Smooth muscle cell (in vitro differentiated cells): ENCODE measurements at regions not wholly inside any gene's neighbourhood (a gene's known extent, or its start where the extent isn't known, plus 50 kb on each side); places are given as distances from the start of the nearest gene placed in this dataset.

Experiments
- DNase-seq: peaks from one replicate; lab custom pipeline; 2025; ENCODE audit not compliant: unreplicated experiment; lab: John Stamatoyannopoulos, UW
- H2AFZ ChIP-seq: fragments of 200-600 bp; sonication (generic); 2 replicates; pipeline ENCODE4 v1.6.0; 2016; ENCODE audit warnings: antibody characterized with exemption, low read depth, mild to moderate bottlenecking
- H3F3A ChIP-seq: fragments of 200-600 bp; sonication (generic); 2 replicates; pipeline ENCODE4 v1.6.0; 2017; ENCODE audit warnings: antibody characterized with exemption, low read depth
- H3K27ac ChIP-seq: fragments of 200-600 bp; sonication (generic); 2 replicates; pipeline ENCODE4 v1.5.1; 2016; ENCODE audit warnings: low read depth, mild to moderate bottlenecking
- H3K27me3 ChIP-seq: fragments of 200-600 bp; sonication (generic); 2 replicates; pipeline ENCODE4 v1.6.1; 2016; ENCODE audit warnings: low read depth, mild to moderate bottlenecking
- H3K36me3 ChIP-seq: fragments of 200-600 bp; sonication (generic); 2 replicates; pipeline ENCODE4 v1.5.1; 2016; ENCODE audit warnings: low read depth
- H3K4me1 ChIP-seq: fragments of 200-600 bp; sonication (generic); 2 replicates; pipeline ENCODE4 v1.5.1; 2016; ENCODE audit warnings: low read depth
- H3K4me2 ChIP-seq: fragments of 200-600 bp; sonication (generic); 2 replicates; pipeline ENCODE4 v1.6.0; 2016; ENCODE audit warnings: mild to moderate bottlenecking
- H3K4me3 ChIP-seq: fragments of 200-600 bp; sonication (generic); 2 replicates; pipeline ENCODE4 v1.5.1; 2016; ENCODE audit warnings: mild to moderate bottlenecking
- H3K79me2 ChIP-seq: fragments of 200-600 bp; sonication (generic); 2 replicates; pipeline ENCODE4 v1.6.0; 2016; ENCODE audit warnings: low read depth, mild to moderate bottlenecking
- H3K9ac ChIP-seq: fragments of 200-600 bp; sonication (generic); 2 replicates; pipeline ENCODE4 v1.6.0; 2016; ENCODE audit warnings: low read depth
- H3K9me3 ChIP-seq: fragments of 200-600 bp; sonication (generic); replicated peaks from 2 replicates; pipeline ENCODE4 v1.5.1; 2016; ENCODE audit warnings: low read depth
- H4K20me1 ChIP-seq: fragments of 200-600 bp; sonication (generic); 2 replicates; pipeline ENCODE4 v1.6.0; 2016; ENCODE audit warnings: low read depth
- WGBS: methylation state at CpG from one replicate; pipeline ENCODE4 v1.1.7; 2016; ENCODE audit warnings: low lambda C conversion rate; 5-methylcytosine and 5-hydroxymethylcytosine counted together
- TF ChIP-seq, protein P1 (sequence below): fragments of 200-600 bp; sonication (generic); IDR thresholded peaks from 2 replicates; pipeline ENCODE4 v1.5.1; 2017; ENCODE audit warnings: borderline replicate concordance, mild to moderate bottlenecking, antibody characterized with exemption; ENCODE audit not compliant: insufficient read depth, poor library complexity, severe bottlenecking

DNA sequence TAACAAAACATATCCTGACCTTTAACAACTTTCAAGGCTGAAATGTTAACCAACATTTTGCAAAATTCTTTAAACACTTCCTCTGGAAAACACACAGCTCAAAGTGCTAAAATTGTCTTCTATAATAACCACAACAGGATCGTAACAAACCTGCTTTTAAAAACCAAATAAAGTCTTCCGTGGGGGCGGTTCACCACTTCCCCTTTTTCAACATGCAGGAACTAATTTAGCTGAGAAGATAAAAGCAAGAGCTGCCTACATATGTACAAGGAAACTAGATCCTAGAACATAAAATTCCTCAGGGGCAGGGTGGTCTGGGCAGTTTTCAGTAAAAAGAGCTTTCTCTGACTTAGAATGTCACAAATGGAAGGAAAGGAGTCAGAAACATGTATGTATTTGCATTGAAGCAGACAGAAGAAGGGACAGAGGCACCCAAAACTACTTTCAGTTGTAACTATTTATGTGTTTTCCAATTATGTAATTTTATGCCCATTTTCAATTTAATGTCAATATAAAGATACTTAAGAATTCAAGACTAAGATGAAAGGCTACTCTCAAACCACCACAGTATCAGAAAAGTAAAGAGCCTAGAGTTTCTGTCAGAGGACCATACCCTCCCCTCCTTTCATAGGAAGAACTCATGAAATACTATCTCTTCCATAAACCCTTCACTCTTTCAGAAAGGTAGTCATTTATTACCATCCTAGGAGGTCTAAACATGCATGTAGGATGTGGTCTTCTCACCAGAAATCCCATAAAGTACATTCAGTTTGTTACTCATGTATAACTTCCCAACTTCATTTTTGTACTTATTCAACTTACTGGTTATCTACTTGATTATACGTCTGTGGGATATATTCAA lies 185.9 kb upstream of the RASA1 start:
- no peaks in the 10 kb centered on the region for H3K27me3 ChIP-seq

DNA sequence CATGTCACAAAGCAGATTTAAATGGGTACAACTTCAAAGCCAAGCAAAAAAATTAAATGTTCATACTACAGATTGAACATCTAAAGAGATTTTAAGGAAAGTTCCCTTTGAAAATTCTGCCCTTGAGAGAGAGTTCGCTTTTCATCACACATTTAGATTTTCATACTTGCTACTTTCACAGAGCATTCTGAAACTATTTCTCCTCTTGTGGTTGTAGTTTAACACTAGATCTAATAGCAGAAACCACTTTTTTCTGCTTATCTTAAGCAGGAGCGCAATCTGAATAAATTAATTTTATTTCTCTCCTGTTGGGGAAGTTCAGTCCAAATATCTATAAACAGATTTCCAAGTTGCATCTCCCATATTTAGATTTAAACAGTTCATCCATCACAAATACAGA lies 173.3 kb upstream of the RASA1 start:
- H3K9ac ChIP-seq, result no peak overlapping the region
- no peaks in the 10 kb centered on the region for H3K79me2 ChIP-seq
- H3K36me3 ChIP-seq, result no peaks in the 10 kb centered on the region
- DNase-seq, result no peak
- no peaks in the 10 kb centered on the region for H3K4me1 ChIP-seq
- H3K4me2 ChIP-seq, result no peak overlapping the region
- H3K4me3 ChIP-seq, result no peak overlapping the region
- H2AFZ ChIP-seq, result peak overlapping the region; percentile 36
- H3K27ac ChIP-seq, result no peak overlapping the region
- TF ChIP-seq, protein P1, sequence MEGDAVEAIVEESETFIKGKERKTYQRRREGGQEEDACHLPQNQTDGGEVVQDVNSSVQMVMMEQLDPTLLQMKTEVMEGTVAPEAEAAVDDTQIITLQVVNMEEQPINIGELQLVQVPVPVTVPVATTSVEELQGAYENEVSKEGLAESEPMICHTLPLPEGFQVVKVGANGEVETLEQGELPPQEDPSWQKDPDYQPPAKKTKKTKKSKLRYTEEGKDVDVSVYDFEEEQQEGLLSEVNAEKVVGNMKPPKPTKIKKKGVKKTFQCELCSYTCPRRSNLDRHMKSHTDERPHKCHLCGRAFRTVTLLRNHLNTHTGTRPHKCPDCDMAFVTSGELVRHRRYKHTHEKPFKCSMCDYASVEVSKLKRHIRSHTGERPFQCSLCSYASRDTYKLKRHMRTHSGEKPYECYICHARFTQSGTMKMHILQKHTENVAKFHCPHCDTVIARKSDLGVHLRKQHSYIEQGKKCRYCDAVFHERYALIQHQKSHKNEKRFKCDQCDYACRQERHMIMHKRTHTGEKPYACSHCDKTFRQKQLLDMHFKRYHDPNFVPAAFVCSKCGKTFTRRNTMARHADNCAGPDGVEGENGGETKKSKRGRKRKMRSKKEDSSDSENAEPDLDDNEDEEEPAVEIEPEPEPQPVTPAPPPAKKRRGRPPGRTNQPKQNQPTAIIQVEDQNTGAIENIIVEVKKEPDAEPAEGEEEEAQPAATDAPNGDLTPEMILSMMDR, result no peak
- no peaks in the 10 kb centered on the region for H4K20me1 ChIP-seq
- no peaks in the 10 kb centered on the region for H3F3A ChIP-seq
- H3K27me3 ChIP-seq, result no peaks in the 10 kb centered on the region
- H3K9me3 ChIP-seq, result no peaks in the 10 kb centered on the region
- 99% methylated on average over 2 of the region's 2 CpGs for WGBS

More for the DNA sequence above, 185.9 kb upstream of the RASA1 start:
- Histone ChIP-seq H3F3A (no peaks in the 10 kb centered on the region), H4K20me1 (no peaks in the 10 kb centered on the region), H3K9me3 (no peaks in the 10 kb centered on the region), H3K36me3 (no peaks in the 10 kb centered on the region), H3K4me3 (no peak overlapping the region), H3K4me1 (no peaks in the 10 kb centered on the region), H3K9ac (peak overlapping the region; percentile 8), H3K27ac (peak overlapping the region; percentile 41), H3K4me2 (peak overlapping the region; percentile 80), H2AFZ (peak overlapping the region; percentile 67), H3K79me2 (no peaks in the 10 kb centered on the region)
- no peak for DNase-seq
- TF ChIP-seq, protein P1, result no peak
- 48% methylated on average over 4 of the region's 4 CpGs for WGBS

DNA sequence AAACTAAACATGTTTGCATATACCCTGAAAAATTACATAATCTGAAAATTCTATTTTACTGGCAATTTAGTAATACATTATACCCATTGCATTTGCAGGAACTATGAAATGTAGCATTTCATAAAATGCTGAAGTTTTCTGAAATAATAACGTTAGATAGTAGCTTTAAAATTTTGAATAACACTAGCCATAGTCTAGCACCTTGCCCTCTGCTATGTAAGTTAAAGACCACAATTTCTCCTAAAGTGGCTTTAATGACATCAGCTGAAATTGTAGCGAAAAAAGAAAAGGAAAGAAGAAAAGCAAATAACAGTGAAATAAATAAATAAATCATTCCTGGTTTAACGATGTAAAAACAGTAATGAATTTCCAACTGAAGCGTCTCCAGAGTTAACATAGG lies 172.8 kb upstream of the RASA1 start:
- Histone ChIP-seq H3K4me1 (no peaks in the 10 kb centered on the region), H3K9ac (no peak overlapping the region), H3K36me3 (no peaks in the 10 kb centered on the region), H3K9me3 (no peaks in the 10 kb centered on the region), H3F3A (no peaks in the 10 kb centered on the region), H2AFZ (no peak overlapping the region), H3K4me2 (no peak overlapping the region), H3K27me3 (no peaks in the 10 kb centered on the region), H3K27ac (no peak overlapping the region), H4K20me1 (no peaks in the 10 kb centered on the region), H3K4me3 (no peak overlapping the region), H3K79me2 (no peaks in the 10 kb centered on the region)
- TF ChIP-seq, protein P1, result no peak
- DNase-seq, result no peak
- WGBS, result 89% methylated on average over 4 of the region's 4 CpGs

DNA sequence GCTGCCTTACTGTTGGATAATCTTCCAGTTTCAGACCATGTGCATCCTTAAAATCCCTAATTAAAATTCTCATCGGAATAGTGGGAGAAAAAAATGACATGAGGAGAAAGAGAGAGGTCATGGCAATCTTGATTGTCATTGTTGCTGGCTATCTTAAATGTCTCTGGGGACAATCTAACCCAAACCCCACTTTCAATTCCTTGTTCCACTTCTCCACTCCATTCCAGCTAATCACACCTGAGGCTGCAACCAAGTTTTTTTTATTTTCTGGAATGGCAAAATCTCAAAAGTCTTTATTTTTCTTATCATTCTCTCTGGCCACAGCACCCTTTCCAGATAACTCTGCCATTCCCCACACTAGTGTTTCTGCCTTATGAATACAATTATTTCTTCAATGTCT lies 171.9 kb upstream of the RASA1 start:
- TF ChIP-seq, protein P1, result no peak
- WGBS, result 64% methylated on average over 1 of the region's 1 CpG

More for the DNA sequence above, 171.9 kb upstream of the RASA1 start:
- Histone ChIP-seq H3K27me3 (no peaks in the 10 kb centered on the region), H3K9me3 (no peaks in the 10 kb centered on the region), H3K27ac (no peak overlapping the region), H3K4me3 (no peak overlapping the region), H3K9ac (no peak overlapping the region), H4K20me1 (no peaks in the 10 kb centered on the region), H3F3A (no peaks in the 10 kb centered on the region), H3K36me3 (no peaks in the 10 kb centered on the region), H3K4me1 (no peaks in the 10 kb centered on the region), H3K4me2 (no peak overlapping the region), H3K79me2 (no peaks in the 10 kb centered on the region), H2AFZ (peak overlapping the region; percentile 70)
- DNase-seq, result no peak
